OCI-LY3 (cell line): ENCODE measurements at regions not wholly inside any gene's neighbourhood (a gene's known extent, or its start where the extent isn't known, plus 50 kb on each side); places are given as distances from the start of the nearest gene placed in this dataset.
A peak's percentile ranks its signal among the peaks of the same experiment; 100 is the strongest.

ENCODE experiments used
- H2AFZ ChIP-seq: fragments of 200-600, 300-600 bp; shearing (Covaris generic); 2 replicates; pipeline ENCODE4 v1.6.0; 2014; ENCODE audit warnings: antibody characterized with exemption, low read depth, low read length
- H3K27ac ChIP-seq: fragments of 200-600, 300-600 bp; sonication (generic); 2 replicates; pipeline ENCODE4 v1.5.1; 2014; ENCODE audit warnings: mild to moderate bottlenecking, low read length, moderate library complexity, mixed read lengths
- H3K27me3 ChIP-seq: fragments of 200-600, 300-600 bp; sonication (generic); 2 replicates; pipeline ENCODE4 v1.6.1; 2014; ENCODE audit warnings: low read depth, low read length, mixed read lengths
- H3K36me3 ChIP-seq: fragments of 200-600, 300-600 bp; sonication (generic); replicated peaks from 2 replicates; pipeline ENCODE3; 2014; ENCODE audit warnings: low read depth, low read length, mixed read lengths
- H3K4me1 ChIP-seq: fragments of 300-600, 200-600 bp; sonication (generic); 2 replicates; pipeline ENCODE4 v1.6.1; 2014; ENCODE audit warnings: low read length, mixed read lengths
- H3K4me2 ChIP-seq: fragments of 200-600, 300-600 bp; sonication (generic); 2 replicates; pipeline ENCODE4 v1.6.1; 2014; ENCODE audit warnings: low read length, mixed read lengths
- H3K4me3 ChIP-seq: fragments of 300-600, 200-600 bp; sonication (generic); 2 replicates; pipeline ENCODE4 v1.5.1; 2014; ENCODE audit warnings: antibody characterized with exemption, mild to moderate bottlenecking, low read length, moderate library complexity
- H3K79me2 ChIP-seq: fragments of 300-600, 200-600 bp; shearing (Covaris generic); 2 replicates; pipeline ENCODE4 v1.6.1; 2014; ENCODE audit warnings: mild to moderate bottlenecking, low read length, mixed read lengths
- H3K9ac ChIP-seq: fragments of 300-600, 200-600 bp; shearing (Covaris generic); 2 replicates; pipeline ENCODE4 v1.6.0; 2014; ENCODE audit warnings: mild to moderate bottlenecking, low read length, moderate library complexity
- H3K9me3 ChIP-seq: fragments of 200-600, 300-600 bp; shearing (Covaris generic); 2 replicates; pipeline ENCODE4 v1.6.1; 2014; ENCODE audit warnings: low read length, mixed read lengths; ENCODE audit not compliant: insufficient read depth
- H4K20me1 ChIP-seq: fragments of 200-600, 300-600 bp; sonication (generic); 2 replicates; pipeline ENCODE4 v1.6.1; 2016; ENCODE audit warnings: low read length, mixed read lengths; ENCODE audit not compliant: insufficient read depth
- CTCF ChIP-seq: fragments of 200-600, 300-600 bp; sonication (generic); IDR thresholded peaks from 2 replicates; pipeline ENCODE4 v1.5.1; 2014; ENCODE audit warnings: antibody characterized with exemption, low read length, low read depth
- EZH2phosphoT487 ChIP-seq: fragments of 200-600 bp; shearing (Covaris generic); IDR thresholded peaks from 2 replicates; pipeline ENCODE4 v1.6.1; 2018; ENCODE audit warnings: antibody characterized with exemption, mixed run types, low read depth

- TF ChIP-seq EZH2phosphoT487 = no peak
- TF ChIP-seq CTCF = peak; percentile 73
- 0 out of 2 replicates have a peak overlapping the region, but pooled peaks have one; percentile 33 for H3K4me2 ChIP-seq
- H3K27me3 ChIP-seq = no peaks in the 10 kb centered on the region
- no peak overlapping the region for H3K4me3 ChIP-seq
- H2AFZ ChIP-seq = peak overlapping the region; percentile 88; the same call in 1 of the 2 replicates
- H3K79me2 ChIP-seq = no peaks in the 10 kb centered on the region
- no peak overlapping the region for H3K9ac ChIP-seq
- H3K9me3 ChIP-seq = no peaks in the 10 kb centered on the region
- H3K27ac ChIP-seq = no peak overlapping the region
- no peaks in the 10 kb centered on the region for H4K20me1 ChIP-seq
- peaks cover 2% of the 10 kb centered on the region; the same call in 1 of the 2 replicates for H3K4me1 ChIP-seq
- H3K36me3 ChIP-seq = no peaks in the 10 kb centered on the region
Observed at GRCh38 chr5:72018143-72018803, 89.0 kb upstream of the MAP1B start.

- H3K4me2 ChIP-seq = no peak overlapping the region
- H2AFZ ChIP-seq = no peak overlapping the region
- H3K79me2 ChIP-seq = no peaks in the 10 kb centered on the region
- H3K4me3 ChIP-seq = no peak overlapping the region
- peaks cover 2% of the 10 kb centered on the region; the same call in 1 of the 2 replicates for H3K4me1 ChIP-seq
- H3K27ac ChIP-seq = no peak overlapping the region
- no peaks in the 10 kb centered on the region for H3K9me3 ChIP-seq
- TF ChIP-seq CTCF (no peak), EZH2phosphoT487 (no peak)
- H3K36me3 ChIP-seq = no peaks in the 10 kb centered on the region
- no peaks in the 10 kb centered on the region for H3K27me3 ChIP-seq
- no peak overlapping the region for H3K9ac ChIP-seq
- no peaks in the 10 kb centered on the region for H4K20me1 ChIP-seq
Observed at GRCh38 chr5:72020161-72020983, 86.9 kb upstream of the MAP1B start.

- Histone ChIP-seq H3K4me1 (peaks cover 2% of the 10 kb centered on the region; the same call in 1 of the 2 replicates), H3K4me2 (no peak overlapping the region), H3K4me3 (no peak overlapping the region), H4K20me1 (no peaks in the 10 kb centered on the region), H3K79me2 (no peaks in the 10 kb centered on the region), H3K27ac (no peak overlapping the region), H3K36me3 (no peaks in the 10 kb centered on the region), H3K9ac (no peak overlapping the region), H3K9me3 (no peaks in the 10 kb centered on the region), H2AFZ (no peak overlapping the region), H3K27me3 (no peaks in the 10 kb centered on the region)
- TF ChIP-seq EZH2phosphoT487 (no peak), CTCF (no peak)
Observed at GRCh38 chr5:72021651-72022357, 85.5 kb upstream of the MAP1B start.

- Histone ChIP-seq H3K27ac (no peak overlapping the region), H2AFZ (no peak overlapping the region), H3K4me3 (no peak overlapping the region), H3K79me2 (no peaks in the 10 kb centered on the region), H3K4me1 (no peaks in the 10 kb centered on the region), H3K36me3 (no peaks in the 10 kb centered on the region), H3K27me3 (no peaks in the 10 kb centered on the region), H3K9ac (no peak overlapping the region), H3K4me2 (no peak overlapping the region), H4K20me1 (no peaks in the 10 kb centered on the region), H3K9me3 (no peaks in the 10 kb centered on the region)
- TF ChIP-seq EZH2phosphoT487 (no peak), CTCF (no peak)
Observed at GRCh38 chr5:72028382-72028781, 78.9 kb upstream of the MAP1B start.
